GM12873 (cell line): ENCODE measurements at regions not wholly inside any gene's neighbourhood (a gene's known extent, or its start where the extent isn't known, plus 50 kb on each side); places are given as distances from the start of the nearest gene placed in this dataset.

Experiments
- TF ChIP-seq, protein P1 (sequence below): IDR thresholded peaks from 2 replicates; pipeline ENCODE4 v1.5.1; 2012; ENCODE audit warnings: low read depth, mild to moderate bottlenecking, moderate library complexity, low read length, control low read depth; ENCODE audit not compliant: insufficient read depth; ENCODE audit errors: missing control alignments

DNA sequence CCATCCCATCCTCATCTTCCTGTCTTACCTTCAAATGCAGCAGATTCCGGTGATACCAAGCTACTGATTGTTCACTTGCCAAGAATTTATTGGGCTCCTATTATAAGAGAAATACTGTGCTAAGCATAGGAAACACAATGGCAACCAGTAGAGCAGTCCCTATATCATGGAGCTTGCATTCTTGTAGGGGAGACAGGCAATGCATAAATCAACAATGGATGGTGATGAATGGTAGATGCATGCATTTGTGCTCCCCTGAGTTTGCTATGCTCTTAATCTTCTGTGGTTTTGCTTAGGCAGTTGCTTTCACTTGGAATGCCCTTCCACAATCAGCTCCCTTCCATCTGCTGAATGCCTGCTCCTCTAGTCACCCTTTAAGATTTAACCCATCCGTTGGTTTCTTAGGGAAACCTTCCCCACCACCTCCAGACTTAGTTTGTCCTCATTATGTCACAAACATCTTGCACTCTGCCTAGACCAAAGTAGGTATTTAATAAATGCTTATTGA lies 200.2 kb upstream of the TOX3 start:
- TF ChIP-seq, protein P1, sequence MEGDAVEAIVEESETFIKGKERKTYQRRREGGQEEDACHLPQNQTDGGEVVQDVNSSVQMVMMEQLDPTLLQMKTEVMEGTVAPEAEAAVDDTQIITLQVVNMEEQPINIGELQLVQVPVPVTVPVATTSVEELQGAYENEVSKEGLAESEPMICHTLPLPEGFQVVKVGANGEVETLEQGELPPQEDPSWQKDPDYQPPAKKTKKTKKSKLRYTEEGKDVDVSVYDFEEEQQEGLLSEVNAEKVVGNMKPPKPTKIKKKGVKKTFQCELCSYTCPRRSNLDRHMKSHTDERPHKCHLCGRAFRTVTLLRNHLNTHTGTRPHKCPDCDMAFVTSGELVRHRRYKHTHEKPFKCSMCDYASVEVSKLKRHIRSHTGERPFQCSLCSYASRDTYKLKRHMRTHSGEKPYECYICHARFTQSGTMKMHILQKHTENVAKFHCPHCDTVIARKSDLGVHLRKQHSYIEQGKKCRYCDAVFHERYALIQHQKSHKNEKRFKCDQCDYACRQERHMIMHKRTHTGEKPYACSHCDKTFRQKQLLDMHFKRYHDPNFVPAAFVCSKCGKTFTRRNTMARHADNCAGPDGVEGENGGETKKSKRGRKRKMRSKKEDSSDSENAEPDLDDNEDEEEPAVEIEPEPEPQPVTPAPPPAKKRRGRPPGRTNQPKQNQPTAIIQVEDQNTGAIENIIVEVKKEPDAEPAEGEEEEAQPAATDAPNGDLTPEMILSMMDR = no peak

DNA sequence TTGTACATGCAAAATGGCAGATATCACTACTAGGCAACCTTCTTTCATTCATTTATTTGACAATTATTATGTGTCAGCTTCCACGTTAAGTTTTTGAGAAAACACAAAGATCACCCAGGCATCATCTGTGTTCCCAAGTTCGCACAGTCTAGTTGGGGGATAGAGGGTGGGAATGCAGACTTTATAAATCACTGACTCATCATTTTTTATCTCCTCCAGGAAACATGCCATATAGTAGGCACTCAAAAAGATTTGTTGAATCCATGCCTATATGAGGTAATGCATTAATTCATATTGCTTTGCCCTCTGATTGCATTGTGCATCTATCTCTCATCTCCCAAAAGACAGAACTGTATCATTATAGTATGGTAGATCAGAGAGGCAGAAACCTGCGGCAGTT lies 196.8 kb upstream of the TOX3 start:
- TF ChIP-seq, protein P1 = no peak

DNA sequence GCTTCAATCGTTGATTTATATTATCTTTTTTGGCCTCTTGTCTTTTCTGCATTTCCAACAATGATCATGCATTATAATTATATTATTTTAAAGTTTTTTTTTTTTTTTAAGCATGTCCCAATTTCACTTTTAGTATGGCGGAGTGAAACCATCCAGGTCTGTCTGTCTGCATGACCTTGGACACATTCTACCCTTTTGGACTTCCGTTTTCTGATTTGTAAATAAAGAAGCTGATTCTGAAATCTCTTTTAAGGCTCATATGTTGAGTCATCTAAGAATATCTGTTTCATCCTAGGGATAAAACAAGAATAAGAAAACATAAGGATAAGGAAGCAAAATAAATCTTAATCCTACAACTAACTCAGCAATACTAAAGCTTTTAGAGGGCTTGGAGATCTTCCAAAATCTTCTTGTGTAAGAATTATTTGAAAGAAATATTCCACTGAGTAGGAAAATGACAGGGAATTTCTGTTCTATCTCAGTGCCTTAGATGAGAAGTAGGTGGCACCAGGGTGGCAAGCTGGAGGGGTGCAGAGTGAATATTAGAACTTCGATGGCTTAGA lies 195.7 kb upstream of the TOX3 start:
- TF ChIP-seq, protein P1 = no peak

DNA sequence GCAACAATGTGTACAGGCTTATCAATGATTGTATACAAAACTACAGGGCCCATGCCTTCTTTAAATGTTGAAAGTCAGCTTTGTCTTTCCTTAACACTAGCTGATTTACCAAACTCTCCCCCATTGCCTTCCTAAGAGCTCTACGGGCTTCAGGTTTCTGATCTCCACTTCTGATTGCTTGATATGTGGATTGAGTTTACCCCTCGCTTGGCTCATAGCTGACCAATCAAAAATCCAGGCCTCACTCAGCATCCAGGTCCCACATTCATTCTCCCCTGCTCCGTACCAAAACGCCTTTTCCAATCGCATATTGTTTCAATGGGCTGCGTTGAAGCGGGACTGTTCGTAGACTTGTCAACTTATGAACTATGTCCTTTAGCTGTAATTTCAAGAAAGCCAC lies 195.1 kb upstream of the TOX3 start:
- TF ChIP-seq, protein P1 = no peak

DNA sequence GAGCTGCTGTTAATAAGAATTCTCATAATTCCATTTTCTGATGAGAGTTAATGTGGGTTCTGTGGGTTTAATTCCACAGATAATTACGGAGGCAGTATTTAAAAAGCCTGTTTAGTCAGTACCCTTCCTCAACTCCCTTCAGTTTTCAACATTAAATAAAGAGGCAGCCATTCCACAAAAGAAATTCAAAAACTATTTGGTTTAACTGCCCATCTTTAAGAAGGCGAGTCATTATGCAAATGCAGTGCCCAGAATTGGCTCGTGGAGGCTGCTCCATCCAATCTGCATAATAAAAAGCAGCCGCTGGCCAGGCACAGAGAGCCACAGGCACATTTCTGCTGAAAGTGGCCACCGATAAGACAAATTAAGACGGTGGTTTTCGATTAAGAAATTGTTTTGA lies 194.4 kb upstream of the TOX3 start:
- TF ChIP-seq, protein P1 = no peak

DNA sequence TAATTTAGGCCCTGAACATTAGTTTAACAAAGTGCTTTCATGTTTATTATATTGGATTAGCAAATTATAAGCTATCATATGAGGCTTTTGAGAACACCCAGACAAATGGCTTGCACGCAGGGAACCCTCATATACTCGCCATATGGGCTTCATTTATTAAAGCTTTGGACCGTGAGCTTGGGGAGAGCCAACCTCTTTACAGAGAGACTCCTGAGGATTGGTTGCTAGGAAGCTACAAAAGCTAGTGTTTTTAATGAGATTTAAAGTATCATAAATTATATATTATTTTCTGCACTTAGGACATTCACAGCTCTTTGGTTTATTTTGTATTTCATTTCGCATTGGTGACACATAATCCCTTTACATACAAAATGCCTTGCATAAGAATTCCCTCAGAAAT lies 193.8 kb upstream of the TOX3 start:
- TF ChIP-seq, protein P1 = no peak

DNA sequence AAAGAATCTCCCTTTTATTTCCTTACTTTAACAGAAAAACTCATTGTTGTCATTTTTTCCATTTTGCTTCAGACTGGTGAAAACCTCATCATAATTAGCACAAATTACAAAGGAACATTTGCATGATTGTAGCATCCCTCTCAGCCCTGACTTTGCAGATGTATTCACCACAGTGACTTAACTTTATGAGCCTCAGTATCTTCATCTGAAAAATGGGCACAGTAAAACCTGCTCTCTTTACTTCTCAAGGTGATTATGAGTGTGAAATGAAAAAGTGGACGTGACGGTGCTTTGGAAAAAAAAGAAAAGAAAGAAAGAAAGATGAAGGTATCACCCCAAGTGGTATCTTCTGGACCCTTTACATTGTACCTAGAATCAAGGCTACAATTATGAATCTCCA lies 193.4 kb upstream of the TOX3 start:
- TF ChIP-seq, protein P1 = no peak
